GM12892 (cell line): ENCODE measurements at regions not wholly inside any gene's neighbourhood (a gene's known extent, or its start where the extent isn't known, plus 50 kb on each side); places are given as distances from the start of the nearest gene placed in this dataset.

Source experiments
- POLR2A ChIP-seq: IDR thresholded peaks from 2 replicates; pipeline ENCODE4 v1.6.1; 2011; ENCODE audit warnings: low read depth, low read length, control low read depth
- POLR2AphosphoS5 ChIP-seq: IDR thresholded peaks from 2 replicates; pipeline ENCODE4 v1.6.1; 2011; ENCODE audit warnings: low read depth, low read length, control low read depth

- no peak for TF ChIP-seq POLR2A
- no peak for TF ChIP-seq POLR2AphosphoS5
Measured at GRCh38 chr16:63188086-63188771, 1152.0 kb upstream of the CDH8 start.
